ENCODE measurements at regions not wholly inside any gene's neighbourhood (a gene's known extent, or its start where the extent isn't known, plus 50 kb on each side); places are given as distances from the start of the nearest gene placed in this dataset.

- H3K9me1 ChIP-seq (ENCODE audit: insufficient read depth, low read length) = no peaks in the 10 kb centered on the region
- H3K27me3 ChIP-seq (ENCODE audit: control insufficient read depth, insufficient read depth, low read length) = no peaks in the 10 kb centered on the region
- in situ Hi-C loops (cut with MboI; ENCODE audit: low sequenced_read_pairs) = no loop called here
- dilution Hi-C loops (cut with HindIII; ENCODE audit: low sequenced_read_pairs, unreplicated experiment) = no loop called here
- intact Hi-C loops (cut with micrococcal nuclease) = no loop called here
- no peak overlapping the region for H2AK5ac ChIP-seq (ENCODE audit: low read depth, low read length)
- H2AK9ac ChIP-seq (replicated peaks; ENCODE audit: low read depth, low read length, poor library complexity) = no peak overlapping the region
- no peak overlapping the region for H3K18ac ChIP-seq (ENCODE audit: low read depth, low read length)
- TF ChIP-seq SMC3 (IDR thresholded peaks at IDR 0.05; ENCODE audit: low read depth, low read length) = no peak
- no peak for TF ChIP-seq POLR2A (IDR thresholded peaks at IDR 0.05; ENCODE audit: low read depth, low read length)
- TF ChIP-seq FOS (IDR thresholded peaks at IDR 0.05; ENCODE audit: low read depth, low read length) = no peak
- TF ChIP-seq USF2 (IDR thresholded peaks at IDR 0.05; ENCODE audit: low read depth, low read length) = no peak
- no peak for TF ChIP-seq ELK1 (IDR thresholded peaks at IDR 0.05; ENCODE audit: borderline replicate concordance, low read depth, low read length)
- TF ChIP-seq MAZ (IDR thresholded peaks at IDR 0.05; ENCODE audit: borderline replicate concordance, low read depth, low read length) = no peak
- TF ChIP-seq BHLHE40 (IDR thresholded peaks at IDR 0.05; ENCODE audit: low read depth, low read length) = no peak
- TF ChIP-seq MXI1 (IDR thresholded peaks at IDR 0.05; ENCODE audit: borderline replicate concordance, low read depth, low read length) = no peak
- TF ChIP-seq NFE2L2 (IDR thresholded peaks at IDR 0.05; ENCODE audit: low read depth, low read length) = no peak
- no peak for TF ChIP-seq MAFK (IDR thresholded peaks at IDR 0.05; ENCODE audit: low read depth, low read length)
- TF ChIP-seq CTCF (conservative IDR thresholded peaks at IDR 0.05; ENCODE audit: low read depth, low read length) = no peak
- TF ChIP-seq RFX5 (IDR thresholded peaks at IDR 0.05; ENCODE audit: low read depth, low read length) = no peak
- no TSS peak for BruUV-seq (replicated peaks)
- no peaks in the 10 kb centered on the region for H3K36me3 ChIP-seq (ENCODE audit: control insufficient read depth, insufficient read depth, low read length)
- ATAC-seq (ENCODE audit: low read depth) (no peak), DNase-seq (no peak)
- CTCF ChIA-PET = no interaction called here
- no peak overlapping the region for H2BK20ac ChIP-seq (ENCODE audit: low read depth, low read length)
- no peak overlapping the region for H2BK15ac ChIP-seq (ENCODE audit: low read depth, low read length)
- H2BK5ac ChIP-seq (ENCODE audit: low read depth, low read length, poor library complexity, severe bottlenecking) = no peak overlapping the region
- H3K23ac ChIP-seq (ENCODE audit: low read depth, low read length) = no peak overlapping the region
- H3K4me1 ChIP-seq (ENCODE audit: control insufficient read depth, insufficient read depth, low read length) = no peaks in the 10 kb centered on the region
- H2AFZ ChIP-seq (replicated peaks; ENCODE audit: low read length, poor library complexity) = no peak overlapping the region
- no peak overlapping the region for H2BK120ac ChIP-seq (ENCODE audit: low read depth, low read length)
- H3K4ac ChIP-seq (ENCODE audit: low read depth, low read length) = no peak overlapping the region
- H3K9me3 ChIP-seq (ENCODE audit: control insufficient read depth, insufficient read depth, low read length) = peaks cover 10% of the 10 kb centered on the region; the same call in 1 of the 2 replicates
- no peak overlapping the region for H3K9ac ChIP-seq (ENCODE audit: low read depth, low read length)
- H3K4me3 ChIP-seq (ENCODE audit: insufficient read depth, low read depth, low read length) = no peak overlapping the region
- H4K91ac ChIP-seq (ENCODE audit: insufficient read depth, low read depth, low read length) = no peak overlapping the region
- no peak overlapping the region for H4K5ac ChIP-seq (ENCODE audit: low read depth, low read length)
- POLR2A ChIA-PET (ENCODE audit: unreplicated experiment) = no interaction called here
- no peaks in the 10 kb centered on the region for H3K79me1 ChIP-seq (ENCODE audit: low read depth in 1 of 2, low read length in 2 of 2)
- H3K56ac ChIP-seq (ENCODE audit: extremely low read depth, insufficient read depth, low read length) = no peak overlapping the region
- H3K27ac ChIP-seq (ENCODE audit: insufficient read depth, low read length) = no peak overlapping the region
- H3K4me2 ChIP-seq (ENCODE audit: low read depth, low read length) = no peak overlapping the region
- no peaks in the 10 kb centered on the region for H4K20me1 ChIP-seq (ENCODE audit: insufficient read depth, low read length)
- H4K8ac ChIP-seq (ENCODE audit: low read depth in 2 of 2, low read length in 2 of 2) = no peak overlapping the region
- no peak overlapping the region for H3K14ac ChIP-seq (replicated peaks; ENCODE audit: low read depth, low read length)
Measured at GRCh38 chr6:164905311-164905710, 404.1 kb downstream of the C6orf118 start.

Data from IMR-90 (cell line).